ENCODE measurements at regions not wholly inside any gene's neighbourhood (a gene's known extent, or its start where the extent isn't known, plus 50 kb on each side); places are given as distances from the start of the nearest gene placed in this dataset.

DNA sequence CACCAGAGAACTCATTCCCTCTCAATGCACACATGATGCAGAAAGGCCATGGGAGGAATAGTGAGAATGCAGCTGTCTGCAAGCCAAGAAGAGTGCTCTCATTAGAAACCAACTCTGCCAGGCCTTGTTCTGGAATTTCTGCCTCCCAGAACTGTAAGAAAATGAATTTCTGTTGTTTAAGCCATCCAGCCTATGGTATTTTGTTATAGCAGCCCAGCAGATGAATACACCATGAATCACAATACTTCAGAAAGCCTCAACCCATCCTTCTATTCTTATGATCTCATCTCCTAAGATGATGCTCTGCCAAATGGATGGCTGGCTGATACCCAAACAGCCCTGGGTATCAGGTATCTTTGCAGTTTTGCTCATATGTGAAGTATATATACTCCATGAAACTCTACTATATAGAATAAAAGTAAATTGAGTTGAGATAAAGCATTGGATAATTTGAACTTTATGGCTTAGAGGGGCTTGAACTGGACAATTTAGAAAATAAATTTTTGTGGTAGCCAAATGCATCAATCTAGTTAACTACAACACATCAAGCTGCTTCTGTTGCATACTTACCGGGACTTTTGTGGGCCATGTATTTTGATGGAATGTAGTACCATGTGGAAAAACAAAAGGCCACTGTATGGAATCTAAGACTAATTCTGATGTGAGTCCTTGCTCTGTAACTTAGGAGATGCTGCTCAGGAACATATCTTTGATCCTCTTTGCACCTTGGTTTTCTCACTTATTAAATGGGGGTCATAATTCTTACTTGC is 245.9 kb downstream of the HS3ST1 start:
- WGBS, 2 donors = 68 to 71% methylated on average over 1 of the region's 1 CpG
- TF ChIP-seq, protein P1, sequence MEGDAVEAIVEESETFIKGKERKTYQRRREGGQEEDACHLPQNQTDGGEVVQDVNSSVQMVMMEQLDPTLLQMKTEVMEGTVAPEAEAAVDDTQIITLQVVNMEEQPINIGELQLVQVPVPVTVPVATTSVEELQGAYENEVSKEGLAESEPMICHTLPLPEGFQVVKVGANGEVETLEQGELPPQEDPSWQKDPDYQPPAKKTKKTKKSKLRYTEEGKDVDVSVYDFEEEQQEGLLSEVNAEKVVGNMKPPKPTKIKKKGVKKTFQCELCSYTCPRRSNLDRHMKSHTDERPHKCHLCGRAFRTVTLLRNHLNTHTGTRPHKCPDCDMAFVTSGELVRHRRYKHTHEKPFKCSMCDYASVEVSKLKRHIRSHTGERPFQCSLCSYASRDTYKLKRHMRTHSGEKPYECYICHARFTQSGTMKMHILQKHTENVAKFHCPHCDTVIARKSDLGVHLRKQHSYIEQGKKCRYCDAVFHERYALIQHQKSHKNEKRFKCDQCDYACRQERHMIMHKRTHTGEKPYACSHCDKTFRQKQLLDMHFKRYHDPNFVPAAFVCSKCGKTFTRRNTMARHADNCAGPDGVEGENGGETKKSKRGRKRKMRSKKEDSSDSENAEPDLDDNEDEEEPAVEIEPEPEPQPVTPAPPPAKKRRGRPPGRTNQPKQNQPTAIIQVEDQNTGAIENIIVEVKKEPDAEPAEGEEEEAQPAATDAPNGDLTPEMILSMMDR (IDR thresholded peaks at IDR 0.05) = no peak
- no peak for TF ChIP-seq POLR2A (IDR thresholded peaks at IDR 0.05)
- intact Hi-C loops (cut with DNase I; ENCODE audit: low total_unique reads) = no loop called here
- no peak overlapping the region for H3K4me3 ChIP-seq (ENCODE audit: low read depth, poor library complexity, severe bottlenecking)
- no peak for DNase-seq (ENCODE audit: low spot score in 2 of 2)

DNA sequence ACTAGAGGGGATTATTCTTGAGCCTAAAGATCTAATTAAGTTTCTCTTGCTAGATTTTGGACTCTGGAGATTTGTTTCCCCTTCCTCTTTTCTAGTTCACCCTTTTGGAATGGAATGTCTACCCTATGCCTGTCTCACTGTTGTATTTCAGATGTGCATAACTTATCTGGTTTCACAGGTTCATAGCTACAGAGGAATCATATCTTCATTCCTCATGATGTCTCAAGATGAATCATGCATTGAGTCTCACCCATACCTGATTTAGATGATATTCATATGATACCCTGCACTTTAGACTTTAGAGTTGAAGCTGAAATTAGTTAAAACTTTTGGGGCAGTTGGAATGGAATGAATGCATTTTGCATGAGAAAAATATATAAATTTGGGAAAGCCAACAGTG is 246.7 kb downstream of the HS3ST1 start:
- no peak for DNase-seq (ENCODE audit: low spot score in 2 of 2)
- intact Hi-C loops (cut with DNase I; ENCODE audit: low total_unique reads) = no loop called here
- no peak for TF ChIP-seq POLR2A (IDR thresholded peaks at IDR 0.05)
- TF ChIP-seq, protein P1 (IDR thresholded peaks at IDR 0.05) = no peak
- no peak overlapping the region for H3K4me3 ChIP-seq (ENCODE audit: low read depth, poor library complexity, severe bottlenecking)

DNA sequence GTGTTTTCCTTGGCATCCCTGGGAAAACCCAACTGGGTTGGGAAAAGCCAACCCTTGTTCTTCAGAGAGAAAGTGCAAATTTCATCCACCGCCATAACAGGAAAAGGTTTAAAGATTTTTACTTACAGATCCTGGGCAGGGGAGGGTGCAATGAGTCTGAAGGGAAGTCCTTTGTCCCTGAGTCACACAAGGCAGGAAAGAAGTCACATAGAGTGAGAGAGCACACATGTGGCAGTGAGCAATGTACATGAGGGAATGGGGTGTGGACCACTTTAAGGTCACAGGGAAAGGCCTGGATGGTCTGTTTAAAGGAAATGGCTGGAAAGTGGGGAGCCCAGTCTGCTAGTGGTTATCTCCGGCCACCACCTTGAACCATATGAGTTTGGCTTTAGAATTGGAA is 248.9 kb downstream of the HS3ST1 start:
- no peak overlapping the region for H3K4me3 ChIP-seq (ENCODE audit: low read depth, poor library complexity, severe bottlenecking)
- DNase-seq (ENCODE audit: low spot score in 2 of 2) = no peak
- 81 to 96% methylated on average over 2 of the region's 2 CpGs for WGBS, 2 donors
- intact Hi-C loops (cut with DNase I; ENCODE audit: low total_unique reads) = no loop called here
- TF ChIP-seq, protein P1 (IDR thresholded peaks at IDR 0.05) = no peak
- TF ChIP-seq POLR2A (IDR thresholded peaks at IDR 0.05) = no peak

DNA sequence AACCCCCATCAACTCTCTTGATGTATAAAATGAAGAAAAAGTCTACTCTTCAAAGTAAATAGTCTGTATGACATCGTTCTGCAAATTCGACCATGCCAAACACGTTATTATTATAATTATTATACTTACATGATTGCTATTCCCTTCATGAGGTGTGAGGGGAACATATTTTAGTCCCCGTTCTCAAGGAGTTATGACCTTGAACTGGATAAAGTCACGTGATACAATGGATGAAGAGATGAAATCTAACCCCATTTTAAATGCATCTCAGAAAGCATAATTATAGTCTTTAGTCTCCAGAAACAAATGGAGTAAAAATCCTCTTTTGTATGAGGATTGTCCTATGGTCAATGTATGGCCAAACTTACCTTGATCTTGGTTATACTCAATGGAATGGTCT is 250.3 kb downstream of the HS3ST1 start:
- TF ChIP-seq, protein P1 (IDR thresholded peaks at IDR 0.05) = no peak
- TF ChIP-seq POLR2A (IDR thresholded peaks at IDR 0.05) = no peak
- WGBS, 2 donors = 82 to 86% methylated on average over 5 of the region's 5 CpGs
- no peak for DNase-seq (ENCODE audit: low spot score in 2 of 2)

DNA sequence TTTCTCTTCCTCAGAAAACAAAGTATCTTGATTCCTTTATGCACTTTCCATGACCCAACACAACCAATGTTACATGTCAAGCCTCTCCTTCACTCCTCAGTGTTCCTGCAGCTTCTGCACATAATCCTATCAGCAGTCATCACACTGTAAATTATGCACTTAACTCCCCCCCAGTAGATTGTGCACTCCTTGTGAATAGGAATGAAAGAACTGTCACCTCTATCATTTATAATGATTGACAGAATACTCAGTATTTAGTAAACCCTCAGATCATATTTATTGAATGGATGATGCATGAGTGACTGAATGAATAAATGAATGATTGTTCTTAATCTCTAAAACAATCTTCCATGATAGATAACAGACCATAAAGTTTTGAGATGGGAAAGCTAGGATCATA is 253.3 kb downstream of the HS3ST1 start:
- TF ChIP-seq POLR2A (IDR thresholded peaks at IDR 0.05) = no peak
- TF ChIP-seq, protein P1 (IDR thresholded peaks at IDR 0.05) = no peak
- intact Hi-C loops (cut with DNase I; ENCODE audit: low total_unique reads) = no loop called here
- H3K4me3 ChIP-seq (ENCODE audit: low read depth, poor library complexity, severe bottlenecking) = no peak overlapping the region
- no peak for DNase-seq (ENCODE audit: low spot score in 2 of 2)

More for the DNA sequence above, 250.3 kb downstream of the HS3ST1 start:
- intact Hi-C loops (cut with DNase I; ENCODE audit: low total_unique reads) = no loop called here
- H3K4me3 ChIP-seq (ENCODE audit: low read depth, poor library complexity, severe bottlenecking) = no peak overlapping the region

DNA sequence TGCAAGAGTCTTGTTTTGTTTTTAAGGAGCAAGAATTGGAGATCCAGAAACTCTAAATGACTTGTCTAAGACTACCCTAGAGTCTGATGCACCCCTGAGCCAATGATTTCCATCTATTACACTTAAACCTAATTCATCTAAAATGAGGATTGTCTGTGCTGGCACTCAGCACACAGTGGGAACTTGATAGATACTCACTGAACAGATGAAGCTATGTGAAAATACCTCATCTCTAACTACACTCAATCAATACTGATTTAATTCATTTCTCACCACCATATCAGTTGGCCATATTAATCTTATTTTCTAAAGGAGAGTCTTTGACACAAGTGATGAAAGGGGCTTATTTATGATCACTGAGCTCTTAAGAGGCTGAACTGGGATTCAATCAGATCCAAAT is 262.1 kb downstream of the HS3ST1 start:
- no peak overlapping the region for H3K4me3 ChIP-seq (ENCODE audit: low read depth, poor library complexity, severe bottlenecking)
- DNase-seq (ENCODE audit: low spot score in 2 of 2) = no peak
- TF ChIP-seq, protein P1 (IDR thresholded peaks at IDR 0.05) = no peak
- no peak for TF ChIP-seq POLR2A (IDR thresholded peaks at IDR 0.05)
- intact Hi-C loops (cut with DNase I; ENCODE audit: low total_unique reads) = no loop called here
